Gastrocnemius medialis (tissue), 4 donors: ENCODE measurements at regions not wholly inside any gene's neighbourhood (a gene's known extent, or its start where the extent isn't known, plus 50 kb on each side); places are given as distances from the start of the nearest gene placed in this dataset.

Source experiments
- POLR2A ChIP-seq, 2 donors: fragments of 450-650 bp; IDR thresholded peaks; one replicate each; pipeline ENCODE4 v1.6.1; 2017; ENCODE audit warnings: antibody characterized with exemption in 2 of 2, mild to moderate bottlenecking in 2 of 2, moderate library complexity in 2 of 2
- TF ChIP-seq, protein P1 (sequence below), 5 experiments: fragments of 450-650 bp in 3 of 5; fragments of 200-600 bp in 2 of 5; sonication (generic) in 2 of 5; IDR thresholded peaks in 4 of 5; conservative IDR thresholded peaks in 1 of 5; 1 replicate in 4 of 5; 2 replicates in 1 of 5; pipeline ENCODE4 v1.5.1; 2016 to 2019; ENCODE audit warnings: antibody characterized with exemption in 5 of 5, mild to moderate bottlenecking in 3 of 5, moderate library complexity in 3 of 5

DNA sequence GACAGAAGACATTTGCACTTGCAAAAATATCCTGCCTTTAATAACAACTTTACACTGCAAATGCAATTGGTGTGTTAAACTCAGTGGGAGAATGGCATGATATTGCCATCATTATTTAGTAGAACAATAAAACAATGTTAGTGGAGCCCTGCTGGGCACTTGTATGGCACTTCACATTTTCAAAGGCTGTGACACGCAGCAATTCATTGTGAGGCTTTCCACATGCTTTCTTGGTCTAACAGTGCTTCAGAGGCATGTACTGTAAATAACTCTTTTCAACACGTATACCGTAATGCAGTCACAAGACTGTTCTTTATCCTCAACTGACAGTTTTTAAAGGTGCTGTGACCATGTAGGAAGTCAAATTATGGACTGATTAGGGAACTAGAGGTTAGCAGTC is 155.5 kb upstream of the EPB41L4A start:
- TF ChIP-seq, protein P1, sequence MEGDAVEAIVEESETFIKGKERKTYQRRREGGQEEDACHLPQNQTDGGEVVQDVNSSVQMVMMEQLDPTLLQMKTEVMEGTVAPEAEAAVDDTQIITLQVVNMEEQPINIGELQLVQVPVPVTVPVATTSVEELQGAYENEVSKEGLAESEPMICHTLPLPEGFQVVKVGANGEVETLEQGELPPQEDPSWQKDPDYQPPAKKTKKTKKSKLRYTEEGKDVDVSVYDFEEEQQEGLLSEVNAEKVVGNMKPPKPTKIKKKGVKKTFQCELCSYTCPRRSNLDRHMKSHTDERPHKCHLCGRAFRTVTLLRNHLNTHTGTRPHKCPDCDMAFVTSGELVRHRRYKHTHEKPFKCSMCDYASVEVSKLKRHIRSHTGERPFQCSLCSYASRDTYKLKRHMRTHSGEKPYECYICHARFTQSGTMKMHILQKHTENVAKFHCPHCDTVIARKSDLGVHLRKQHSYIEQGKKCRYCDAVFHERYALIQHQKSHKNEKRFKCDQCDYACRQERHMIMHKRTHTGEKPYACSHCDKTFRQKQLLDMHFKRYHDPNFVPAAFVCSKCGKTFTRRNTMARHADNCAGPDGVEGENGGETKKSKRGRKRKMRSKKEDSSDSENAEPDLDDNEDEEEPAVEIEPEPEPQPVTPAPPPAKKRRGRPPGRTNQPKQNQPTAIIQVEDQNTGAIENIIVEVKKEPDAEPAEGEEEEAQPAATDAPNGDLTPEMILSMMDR (IDR thresholded peaks at IDR 0.05 in 4 of 5, conservative IDR thresholded peaks at IDR 0.05 in 1 of 5), result no peak
- TF ChIP-seq POLR2A (IDR thresholded peaks at IDR 0.05), result no peak
